GM12878 (cell line): ENCODE measurements at regions not wholly inside any gene's neighbourhood (a gene's known extent, or its start where the extent isn't known, plus 50 kb on each side); places are given as distances from the start of the nearest gene placed in this dataset.

ENCODE experiments used
- ATAC-seq: fragments of 200-7000 bp; cut with Tn5 transposase; 3 replicates; pipeline ENCODE4 v1.9.1; 2020; ENCODE audit warnings: mild to moderate bottlenecking, moderate library complexity
- BruUV-seq: library from RNA; stranded (reverse); fragments of 400-500 nt; replicated peaks from 2 replicates; lab custom pipeline; 2021; lab: Mats Ljungman, UMichigan
- CTCF ChIA-PET: fragments of 300-600 bp; sonication (Branson Sonifier 250); formaldehyde crosslinking; extraction: SDS; loops from one replicate; lab custom pipeline; 2021; ENCODE audit warnings: inconsistent platforms; lab: Yijun Ruan, JAX
- POLR2A ChIA-PET: fragments of 350-600 bp; formaldehyde crosslinking; extraction: SDS; loops from one replicate; lab custom pipeline; 2021; ENCODE audit warnings: inconsistent platforms; lab: Charles Lee
- RAD21 ChIA-PET: fragments of 300-600 bp; sonication (Branson Sonifier 250); formaldehyde crosslinking; loops from one replicate; lab custom pipeline; 2023; ENCODE audit warnings: antibody characterized with exemption; ENCODE audit not compliant: unreplicated experiment; lab: Charles Lee
- SMC1A ChIA-PET: fragments of 300-600 bp; sonication (Branson Sonifier 250); formaldehyde crosslinking; loops from one replicate; lab custom pipeline; 2023; ENCODE audit not compliant: unreplicated experiment, uncharacterized antibody; lab: Charles Lee
- DNase-seq: peaks from one replicate; pipeline ENCODE4 v3.0.0-alpha.2; 2011; ENCODE audit warnings: low read depth, low spot score
- FAIRE-seq: peaks from 3 replicates; lab custom pipeline; 2011; peaks lifted over from hg19 to GRCh38; lab: Jason Lieb, UNC
- H2AFZ ChIP-seq: 2 replicates; pipeline ENCODE4 v1.6.0; 2011; ENCODE audit warnings: low read depth, low read length, control low read depth; ENCODE audit not compliant: control insufficient read depth
- H3K27ac ChIP-seq: 2 replicates; pipeline ENCODE4 v1.5.1; 2011; ENCODE audit warnings: control low read depth; ENCODE audit not compliant: control insufficient read depth, insufficient read depth
- H3K27me3 ChIP-seq, 2 experiments: replicated peaks in 1 of 2; 2 replicates each; pipeline versions ENCODE4 v1.6.0 to v1.6.1; 2011; ENCODE audit warnings: low read length in 1 of 2; ENCODE audit not compliant: control insufficient read depth in 2 of 2, insufficient read depth in 2 of 2
- H3K36me3 ChIP-seq, 2 experiments: 2 replicates each; pipeline ENCODE4 v1.5.1; 2011; ENCODE audit warnings: low read length in 1 of 2; ENCODE audit not compliant: control insufficient read depth in 2 of 2, insufficient read depth in 2 of 2
- H3K4me1 ChIP-seq: 2 replicates; pipeline ENCODE4 v1.6.1; 2011; ENCODE audit warnings: mild to moderate bottlenecking, low read length, moderate library complexity, mixed read lengths; ENCODE audit not compliant: control insufficient read depth, insufficient read depth
- H3K4me2 ChIP-seq: 2 replicates; pipeline ENCODE4 v1.6.0; 2011; ENCODE audit warnings: control low read depth; ENCODE audit not compliant: control insufficient read depth, insufficient read depth
- H3K4me3 ChIP-seq: fragments of 200-600 bp; sonication (generic); 2 replicates; pipeline ENCODE4 v1.5.1; 2016
- H3K79me2 ChIP-seq: 2 replicates; pipeline ENCODE4 v1.6.0; 2011; ENCODE audit warnings: low read length; ENCODE audit not compliant: control insufficient read depth, insufficient read depth
- H3K9ac ChIP-seq: 2 replicates; pipeline ENCODE4 v1.8.0; 2011; ENCODE audit warnings: low read length, control low read depth, mixed read lengths; ENCODE audit not compliant: control insufficient read depth, insufficient read depth
- H3K9me3 ChIP-seq: replicated peaks from 3 replicates; pipeline ENCODE4 v1.5.1; 2011; ENCODE audit warnings: mild to moderate bottlenecking, low read length; ENCODE audit not compliant: control insufficient read depth, insufficient read depth
- H4K20me1 ChIP-seq: 2 replicates; pipeline ENCODE4 v1.6.0; 2011; ENCODE audit not compliant: control insufficient read depth, insufficient read depth
- BCL11A ChIP-seq: IDR thresholded peaks from 2 replicates; pipeline ENCODE4 v1.6.1; 2011; ENCODE audit warnings: low read depth, low read length
- CBX3 ChIP-seq: fragments of 200-600 bp; sonication (generic); IDR thresholded peaks from 2 replicates; pipeline ENCODE4 v1.6.1; 2016; ENCODE audit warnings: low read depth, borderline replicate concordance
- CHD1 ChIP-seq: IDR thresholded peaks from 2 replicates; pipeline ENCODE4 v1.6.1; 2012; ENCODE audit warnings: low read depth, low read length, improper control_type of control experiment
- EED ChIP-seq: sonication (generic); IDR thresholded peaks from 2 replicates; pipeline ENCODE4 v1.6.1; 2016; ENCODE audit warnings: antibody characterized with exemption, low read depth
- EZH2 ChIP-seq: IDR thresholded peaks from 2 replicates; pipeline ENCODE4 v1.6.1; 2012; ENCODE audit warnings: low read depth, mild to moderate bottlenecking, control low read depth, inconsistent platforms, low read length, borderline replicate concordance; ENCODE audit not compliant: control insufficient read depth
- IKZF2 ChIP-seq, 2 experiments: fragments of 450-650 bp; IDR thresholded peaks; 2 replicates each; pipeline ENCODE4 v1.6.1; 2017; ENCODE audit warnings: mild to moderate bottlenecking in 2 of 2, moderate library complexity in 2 of 2
- JUND ChIP-seq: IDR thresholded peaks from 2 replicates; pipeline ENCODE4 v1.6.1; 2012; ENCODE audit warnings: low read depth, mild to moderate bottlenecking, low read length, improper control_type of control experiment, moderate library complexity
- PML ChIP-seq: IDR thresholded peaks from 2 replicates; pipeline ENCODE4 v1.6.1; 2012; ENCODE audit warnings: low read length, inconsistent platforms
- POLR2A ChIP-seq: IDR thresholded peaks from 2 replicates; pipeline ENCODE4 v1.6.1; 2011; ENCODE audit warnings: low read depth, mild to moderate bottlenecking, low read length
- SP1 ChIP-seq: IDR thresholded peaks from one replicate; pipeline ENCODE4 v1.6.1; 2011; ENCODE audit warnings: low read depth, low read length
- ZZZ3 ChIP-seq: IDR thresholded peaks from 2 replicates; pipeline ENCODE4 v1.6.1; 2011; ENCODE audit warnings: low read depth; ENCODE audit not compliant: control insufficient read depth, insufficient read length
- WGBS: methylation state at CpG from one replicate; pipeline ENCODE4 v1.1.6; 2016; ENCODE audit warnings: low lambda C conversion rate; ENCODE audit not compliant: insufficient replicate concordance, insufficient coverage; ENCODE audit errors: missing lambda C conversion rate; 5-methylcytosine and 5-hydroxymethylcytosine counted together
- in situ Hi-C: fragments of 300-500 bp; cut with MboI; formaldehyde crosslinking; loops from 9 replicates; pipeline ENCODE4 v1.14.3; 2018; ENCODE audit warnings: mixed read lengths
- intact Hi-C: fragments of 100-400 bp; cut with micrococcal nuclease; formaldehyde crosslinking; loops from one replicate; pipeline ENCODE4 v1.14.2; 2022; ENCODE audit not compliant: unreplicated experiment
- TF ChIP-seq, protein P1 (sequence below): fragments of 450-650 bp; IDR thresholded peaks from 2 replicates; pipeline ENCODE4 v1.6.1; 2017; ENCODE audit warnings: mild to moderate bottlenecking
- TF ChIP-seq, protein P2 (sequence below): fragments of 450-650 bp; IDR thresholded peaks from 2 replicates; pipeline ENCODE4 v1.6.1; 2016; ENCODE audit warnings: mild to moderate bottlenecking
- TF ChIP-seq, protein P3 (sequence below): IDR thresholded peaks from 2 replicates; pipeline ENCODE4 v1.6.1; 2011; ENCODE audit warnings: borderline replicate concordance, low read depth, mild to moderate bottlenecking, moderate library complexity, low read length; ENCODE audit not compliant: insufficient read depth, poor library complexity, severe bottlenecking
- TF ChIP-seq, protein P4 (sequence below): fragments of 450-650 bp; IDR thresholded peaks from 2 replicates; pipeline ENCODE4 v1.6.1; 2016; ENCODE audit warnings: mild to moderate bottlenecking, moderate library complexity, borderline replicate concordance

DNA sequence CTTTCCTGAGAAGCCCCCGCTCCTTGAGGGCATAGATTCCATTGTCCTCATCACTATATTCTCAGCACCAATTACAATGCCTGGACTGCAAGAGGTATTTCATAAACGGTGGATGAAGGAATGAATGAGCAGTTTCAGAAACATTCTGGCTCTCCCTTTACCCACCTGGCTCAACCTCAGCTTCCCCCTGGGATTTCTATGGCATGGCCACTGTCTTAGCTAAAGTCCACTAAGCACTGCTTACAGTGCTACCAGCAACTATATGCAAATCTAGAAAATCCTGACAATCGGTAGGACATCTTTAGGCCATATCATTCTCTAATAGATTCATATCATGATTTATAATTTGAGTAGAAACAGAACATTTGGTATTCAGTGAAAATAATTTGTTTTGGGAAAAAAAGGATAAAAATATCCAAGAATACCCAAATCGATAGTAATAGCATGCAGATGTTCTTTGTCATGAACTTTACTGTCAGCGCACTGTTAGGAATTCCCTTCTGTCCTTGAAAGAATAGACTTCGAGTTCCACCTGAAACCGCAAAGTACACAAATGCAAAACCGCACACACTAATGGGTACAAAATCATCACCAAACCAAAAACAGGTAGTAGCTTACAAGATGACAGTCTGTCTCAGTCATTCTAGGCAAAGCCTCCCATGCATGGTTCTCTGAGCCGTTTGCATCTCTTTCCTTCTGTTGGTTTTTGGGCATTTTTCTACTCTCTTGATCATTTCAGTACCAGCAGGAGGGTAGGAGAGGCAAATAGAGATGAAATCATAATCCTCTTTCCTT lies 303.6 kb upstream of the ID2 start:
- H4K20me1 ChIP-seq = no peaks in the 10 kb centered on the region; the same call in 1 of the 2 replicates
- H3K79me2 ChIP-seq = no peaks in the 10 kb centered on the region
- no peak overlapping the region for H2AFZ ChIP-seq
- no peak overlapping the region for H3K4me3 ChIP-seq
- H3K4me2 ChIP-seq = peak overlapping the region; percentile 10
- peak; percentile 96 for FAIRE-seq
- POLR2A ChIA-PET = interaction anchor here (0.6 to 1.7 kb wide), 4 partner anchors 13 to 140 kb away, joined by 3 to 10 read pairs (median 4); no protein-coding TSS in a partner anchor
- CTCF ChIA-PET = interaction anchor here (0.6 to 1.1 kb wide), 5 partner anchors 8 to 65 kb away, joined by 3 to 5 read pairs (median 3); no protein-coding TSS in a partner anchor
- no peaks in the 10 kb centered on the region for H3K27me3 ChIP-seq
- H3K9ac ChIP-seq = no peak overlapping the region
- H3K4me1 ChIP-seq = peaks cover 33% of the 10 kb centered on the region
- no peaks in the 10 kb centered on the region for H3K36me3 ChIP-seq
- RAD21 ChIA-PET = interaction anchor here (0.7 to 1.8 kb wide), 13 partner anchors 10 to 951 kb away, joined by 3 to 18 read pairs (median 4); no protein-coding TSS in a partner anchor
- intact Hi-C loops (loop anchor here (1.0 to 5.0 kb wide), 4 partner anchors 29 to 76 kb away; no protein-coding TSS in a partner anchor), in situ Hi-C loops (no loop called here)
- ATAC-seq = peak; percentile 88
- no TSS peak for BruUV-seq
- 10% methylated on average over 9 of the region's 9 CpGs for WGBS
- H3K27ac ChIP-seq = no peak overlapping the region
- H3K9me3 ChIP-seq = peaks cover under 1% of the 10 kb centered on the region; the same call in 2 of the 3 replicates
- DNase-seq = peak; percentile 63
- SMC1A ChIA-PET = interaction anchor here (0.6 to 5.1 kb wide), 15 partner anchors 9 to 258 kb away, joined by 3 to 43 read pairs (median 3); no protein-coding TSS in a partner anchor
- TF ChIP-seq CBX3 (no peak), BCL11A (peak; percentile 80), IKZF2 (IDR thresholded peaks at IDR 0.05) (peak; percentile 93 to 96), CHD1 (no peak), SP1 (no peak), EZH2 (no peak), PML (0 out of 2 replicates have a peak, but pooled peaks have one; percentile 47), EED (peak; percentile 95), ZZZ3 (no peak), POLR2A (no peak), JUND (no peak)
- TF ChIP-seq, protein P1, sequence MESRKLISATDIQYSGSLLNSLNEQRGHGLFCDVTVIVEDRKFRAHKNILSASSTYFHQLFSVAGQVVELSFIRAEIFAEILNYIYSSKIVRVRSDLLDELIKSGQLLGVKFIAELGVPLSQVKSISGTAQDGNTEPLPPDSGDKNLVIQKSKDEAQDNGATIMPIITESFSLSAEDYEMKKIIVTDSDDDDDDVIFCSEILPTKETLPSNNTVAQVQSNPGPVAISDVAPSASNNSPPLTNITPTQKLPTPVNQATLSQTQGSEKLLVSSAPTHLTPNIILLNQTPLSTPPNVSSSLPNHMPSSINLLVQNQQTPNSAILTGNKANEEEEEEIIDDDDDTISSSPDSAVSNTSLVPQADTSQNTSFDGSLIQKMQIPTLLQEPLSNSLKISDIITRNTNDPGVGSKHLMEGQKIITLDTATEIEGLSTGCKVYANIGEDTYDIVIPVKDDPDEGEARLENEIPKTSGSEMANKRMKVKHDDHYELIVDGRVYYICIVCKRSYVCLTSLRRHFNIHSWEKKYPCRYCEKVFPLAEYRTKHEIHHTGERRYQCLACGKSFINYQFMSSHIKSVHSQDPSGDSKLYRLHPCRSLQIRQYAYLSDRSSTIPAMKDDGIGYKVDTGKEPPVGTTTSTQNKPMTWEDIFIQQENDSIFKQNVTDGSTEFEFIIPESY = no peak
- TF ChIP-seq, protein P2, sequence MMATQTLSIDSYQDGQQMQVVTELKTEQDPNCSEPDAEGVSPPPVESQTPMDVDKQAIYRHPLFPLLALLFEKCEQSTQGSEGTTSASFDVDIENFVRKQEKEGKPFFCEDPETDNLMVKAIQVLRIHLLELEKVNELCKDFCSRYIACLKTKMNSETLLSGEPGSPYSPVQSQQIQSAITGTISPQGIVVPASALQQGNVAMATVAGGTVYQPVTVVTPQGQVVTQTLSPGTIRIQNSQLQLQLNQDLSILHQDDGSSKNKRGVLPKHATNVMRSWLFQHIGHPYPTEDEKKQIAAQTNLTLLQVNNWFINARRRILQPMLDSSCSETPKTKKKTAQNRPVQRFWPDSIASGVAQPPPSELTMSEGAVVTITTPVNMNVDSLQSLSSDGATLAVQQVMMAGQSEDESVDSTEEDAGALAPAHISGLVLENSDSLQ = no peak
- TF ChIP-seq, protein P3, sequence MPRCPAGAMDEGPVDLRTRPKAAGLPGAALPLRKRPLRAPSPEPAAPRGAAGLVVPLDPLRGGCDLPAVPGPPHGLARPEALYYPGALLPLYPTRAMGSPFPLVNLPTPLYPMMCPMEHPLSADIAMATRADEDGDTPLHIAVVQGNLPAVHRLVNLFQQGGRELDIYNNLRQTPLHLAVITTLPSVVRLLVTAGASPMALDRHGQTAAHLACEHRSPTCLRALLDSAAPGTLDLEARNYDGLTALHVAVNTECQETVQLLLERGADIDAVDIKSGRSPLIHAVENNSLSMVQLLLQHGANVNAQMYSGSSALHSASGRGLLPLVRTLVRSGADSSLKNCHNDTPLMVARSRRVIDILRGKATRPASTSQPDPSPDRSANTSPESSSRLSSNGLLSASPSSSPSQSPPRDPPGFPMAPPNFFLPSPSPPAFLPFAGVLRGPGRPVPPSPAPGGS = peak; percentile 51
- TF ChIP-seq, protein P4, sequence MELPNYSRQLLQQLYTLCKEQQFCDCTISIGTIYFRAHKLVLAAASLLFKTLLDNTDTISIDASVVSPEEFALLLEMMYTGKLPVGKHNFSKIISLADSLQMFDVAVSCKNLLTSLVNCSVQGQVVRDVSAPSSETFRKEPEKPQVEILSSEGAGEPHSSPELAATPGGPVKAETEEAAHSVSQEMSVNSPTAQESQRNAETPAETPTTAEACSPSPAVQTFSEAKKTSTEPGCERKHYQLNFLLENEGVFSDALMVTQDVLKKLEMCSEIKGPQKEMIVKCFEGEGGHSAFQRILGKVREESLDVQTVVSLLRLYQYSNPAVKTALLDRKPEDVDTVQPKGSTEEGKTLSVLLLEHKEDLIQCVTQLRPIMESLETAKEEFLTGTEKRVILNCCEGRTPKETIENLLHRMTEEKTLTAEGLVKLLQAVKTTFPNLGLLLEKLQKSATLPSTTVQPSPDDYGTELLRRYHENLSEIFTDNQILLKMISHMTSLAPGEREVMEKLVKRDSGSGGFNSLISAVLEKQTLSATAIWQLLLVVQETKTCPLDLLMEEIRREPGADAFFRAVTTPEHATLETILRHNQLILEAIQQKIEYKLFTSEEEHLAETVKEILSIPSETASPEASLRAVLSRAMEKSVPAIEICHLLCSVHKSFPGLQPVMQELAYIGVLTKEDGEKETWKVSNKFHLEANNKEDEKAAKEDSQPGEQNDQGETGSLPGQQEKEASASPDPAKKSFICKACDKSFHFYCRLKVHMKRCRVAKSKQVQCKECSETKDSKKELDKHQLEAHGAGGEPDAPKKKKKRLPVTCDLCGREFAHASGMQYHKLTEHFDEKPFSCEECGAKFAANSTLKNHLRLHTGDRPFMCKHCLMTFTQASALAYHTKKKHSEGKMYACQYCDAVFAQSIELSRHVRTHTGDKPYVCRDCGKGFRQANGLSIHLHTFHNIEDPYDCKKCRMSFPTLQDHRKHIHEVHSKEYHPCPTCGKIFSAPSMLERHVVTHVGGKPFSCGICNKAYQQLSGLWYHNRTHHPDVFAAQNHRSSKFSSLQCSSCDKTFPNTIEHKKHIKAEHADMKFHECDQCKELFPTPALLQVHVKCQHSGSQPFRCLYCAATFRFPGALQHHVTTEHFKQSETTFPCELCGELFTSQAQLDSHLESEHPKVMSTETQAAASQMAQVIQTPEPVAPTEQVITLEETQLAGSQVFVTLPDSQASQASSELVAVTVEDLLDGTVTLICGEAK = no peak
